HL-60/S4 treated with phorbol 12-myristate 13-acetate at 8.2 ng/mL for 4 days and 3 days (cell line): ENCODE measurements at regions not wholly inside any gene's neighbourhood (a gene's known extent, or its start where the extent isn't known, plus 50 kb on each side); places are given as distances from the start of the nearest gene placed in this dataset.
"Not testable (repeated sequence)": the region's sequence is repeated elsewhere in the genome, so short reads cannot be mapped to it uniquely, and the experiment has no call there.

Experiments
- in situ Hi-C: fragments of 300-500 bp; cut with MboI; formaldehyde crosslinking; loops from 2 replicates; pipeline ENCODE4 v1.15.0; 2022; ENCODE audit warnings: low sequenced_read_pairs

- in situ Hi-C loops, result no loop called here
Measured at GRCh38 chr1:185409763-185410528, 92.9 kb upstream of the IVNS1ABP start.

GRCh38 chr1:185409345-185409744 is 92.3 kb upstream of the IVNS1ABP start:
- in situ Hi-C loops, result no loop called here

GRCh38 chr1:185408700-185409270 is 91.7 kb upstream of the IVNS1ABP start:
- in situ Hi-C loops, result no loop called here

- in situ Hi-C loops, result no loop called here
Measured at GRCh38 chr1:185406691-185407009, 89.6 kb upstream of the IVNS1ABP start.

- in situ Hi-C loops, result no loop called here
Measured at GRCh38 chr1:185406006-185406690, 89.1 kb upstream of the IVNS1ABP start.

- in situ Hi-C loops, result no loop called here
Measured at GRCh38 chr1:185404907-185405568, 88.0 kb upstream of the IVNS1ABP start.

- in situ Hi-C loops, result no loop called here
Measured at GRCh38 chr1:185404291-185404690, 87.2 kb upstream of the IVNS1ABP start.

GRCh38 chr1:185402930-185403329 is 85.9 kb upstream of the IVNS1ABP start:
- in situ Hi-C loops, result no loop called here

- in situ Hi-C loops, result no loop called here
Measured at GRCh38 chr1:185401019-185401418, 84.0 kb upstream of the IVNS1ABP start.

GRCh38 chr1:185400052-185400451 is 83.0 kb upstream of the IVNS1ABP start:
- in situ Hi-C loops, result no loop called here

- in situ Hi-C loops, result no loop called here
Measured at GRCh38 chr1:185398599-185398998, 81.6 kb upstream of the IVNS1ABP start.

GRCh38 chr1:185398022-185398421 is 81.0 kb upstream of the IVNS1ABP start:
- in situ Hi-C loops, result no loop called here

- in situ Hi-C loops, result no loop called here
Measured at GRCh38 chr1:185397183-185397582, 80.1 kb upstream of the IVNS1ABP start.

GRCh38 chr1:185396126-185396525 is 79.1 kb upstream of the IVNS1ABP start:
- in situ Hi-C loops, result no loop called here

- in situ Hi-C loops, result no loop called here
Measured at GRCh38 chr1:185393815-185394214, 76.8 kb upstream of the IVNS1ABP start.

- in situ Hi-C loops, result no loop called here
Measured at GRCh38 chr1:185393205-185393604, 76.2 kb upstream of the IVNS1ABP start.

- in situ Hi-C loops, result no loop called here
Measured at GRCh38 chr1:185388815-185389214, 71.8 kb upstream of the IVNS1ABP start.

- in situ Hi-C loops, result no loop called here
Measured at GRCh38 chr1:185388346-185388745, 71.3 kb upstream of the IVNS1ABP start.

- in situ Hi-C loops, result no loop called here
Measured at GRCh38 chr1:185385991-185386390, 68.9 kb upstream of the IVNS1ABP start.

- in situ Hi-C loops, result not testable (repeated sequence)
Measured at GRCh38 chr1:185383805-185384204, 66.8 kb upstream of the IVNS1ABP start.

GRCh38 chr1:185377831-185378230 is 60.8 kb upstream of the IVNS1ABP start:
- in situ Hi-C loops, result no loop called here
